GM12878 (cell line): ENCODE measurements at regions not wholly inside any gene's neighbourhood (a gene's known extent, or its start where the extent isn't known, plus 50 kb on each side); places are given as distances from the start of the nearest gene placed in this dataset.

Experiments used
- BHLHE40 ChIP-seq, 2 experiments: fragments of 450-650 bp in 1 of 2; IDR thresholded peaks; 2 replicates each; pipeline ENCODE4 v1.6.1; 2011 to 2017; ENCODE audit warnings: low read depth in 2 of 2, borderline replicate concordance in 1 of 2, improper control_type of control experiment in 1 of 2, low read length in 1 of 2, mild to moderate bottlenecking in 1 of 2
- CHD4 ChIP-seq: fragments of 200-600 bp; sonication (generic); IDR thresholded peaks from 2 replicates; pipeline ENCODE4 v1.6.1; 2016; ENCODE audit warnings: mild to moderate bottlenecking
- EP300 ChIP-seq, 2 experiments: fragments of 150-350 bp in 1 of 2; IDR thresholded peaks; 2 replicates each; pipeline ENCODE4 v1.6.1; 2011 to 2012; ENCODE audit warnings: low read depth in 2 of 2, low read length in 2 of 2, borderline replicate concordance in 1 of 2, improper control_type of control experiment in 1 of 2, inconsistent platforms in 1 of 2; ENCODE audit not compliant: control insufficient read depth in 1 of 2
- EZH2 ChIP-seq: IDR thresholded peaks from 2 replicates; pipeline ENCODE4 v1.6.1; 2012; ENCODE audit warnings: low read depth, mild to moderate bottlenecking, control low read depth, inconsistent platforms, low read length, borderline replicate concordance; ENCODE audit not compliant: control insufficient read depth
- FOS ChIP-seq: IDR thresholded peaks from 3 replicates; pipeline ENCODE4 v1.6.1; 2011; ENCODE audit warnings: borderline replicate concordance; ENCODE audit not compliant: insufficient read length; ENCODE audit errors: extremely low read depth
- HDGF ChIP-seq: fragments of 450-650 bp; IDR thresholded peaks from 2 replicates; pipeline ENCODE4 v1.6.1; 2016; ENCODE audit warnings: antibody characterized with exemption
- POLR2A ChIP-seq: IDR thresholded peaks from 2 replicates; pipeline ENCODE4 v1.6.1; 2011; ENCODE audit warnings: low read depth, mild to moderate bottlenecking, low read length
- RBBP5 ChIP-seq: fragments of 200-600 bp; sonication (generic); conservative IDR thresholded peaks from 2 replicates; pipeline ENCODE4 v1.6.1; 2016
- TF ChIP-seq, protein P1 (sequence below): IDR thresholded peaks from 2 replicates; pipeline ENCODE4 v1.6.1; 2011; ENCODE audit warnings: borderline replicate concordance, low read depth, mild to moderate bottlenecking, moderate library complexity, mixed read lengths, low read length; ENCODE audit not compliant: insufficient read depth; ENCODE audit errors: extremely low read length
- TF ChIP-seq, protein P2 (sequence below): fragments of 450-650 bp; IDR thresholded peaks from 2 replicates; pipeline ENCODE4 v1.6.1; 2016; ENCODE audit warnings: mild to moderate bottlenecking
- TF ChIP-seq, protein P3 (sequence below), 3 experiments: IDR thresholded peaks in 2 of 3; conservative IDR thresholded peaks in 1 of 3; 2 replicates each; pipeline ENCODE4 v1.5.1; 2011; ENCODE audit warnings: low read depth in 3 of 3, low read length in 3 of 3, mild to moderate bottlenecking in 3 of 3, control low read depth in 2 of 3, moderate library complexity in 2 of 3, inconsistent platforms in 1 of 3, mixed read lengths in 1 of 3; ENCODE audit not compliant: control insufficient read depth in 2 of 3, insufficient read depth in 1 of 3; ENCODE audit errors: extremely low read depth in 1 of 3
- TF ChIP-seq, protein P4 (sequence below): fragments of 450-650 bp; IDR thresholded peaks from 2 replicates; pipeline ENCODE4 v1.6.1; 2017; ENCODE audit warnings: antibody characterized with exemption, mild to moderate bottlenecking, moderate library complexity
- TF ChIP-seq, protein P5 (sequence below): fragments of 150-350 bp; IDR thresholded peaks from 2 replicates; pipeline ENCODE4 v1.6.1; 2014; ENCODE audit warnings: mild to moderate bottlenecking, low read depth, low read length

DNA sequence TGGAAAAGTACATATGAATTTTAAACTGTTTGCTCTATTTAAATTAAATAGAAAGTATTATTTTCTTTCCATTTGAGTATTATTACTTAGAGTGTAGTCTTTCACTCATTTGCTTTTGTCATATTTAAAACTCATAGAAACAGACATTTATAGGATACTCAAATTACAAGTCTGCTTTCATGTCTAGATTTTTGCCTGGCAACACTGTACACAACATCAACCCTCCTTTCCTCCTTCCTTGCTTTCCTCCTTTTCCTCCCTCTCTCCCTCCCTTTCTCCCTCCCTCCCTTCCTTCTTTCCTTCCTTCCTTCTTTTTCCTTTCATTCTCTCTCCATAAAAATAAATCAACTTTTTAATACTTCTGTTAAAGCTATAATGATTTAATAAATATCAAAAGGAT lies 2361.2 kb downstream of the ARAP2 start:
- TF ChIP-seq, protein P1, sequence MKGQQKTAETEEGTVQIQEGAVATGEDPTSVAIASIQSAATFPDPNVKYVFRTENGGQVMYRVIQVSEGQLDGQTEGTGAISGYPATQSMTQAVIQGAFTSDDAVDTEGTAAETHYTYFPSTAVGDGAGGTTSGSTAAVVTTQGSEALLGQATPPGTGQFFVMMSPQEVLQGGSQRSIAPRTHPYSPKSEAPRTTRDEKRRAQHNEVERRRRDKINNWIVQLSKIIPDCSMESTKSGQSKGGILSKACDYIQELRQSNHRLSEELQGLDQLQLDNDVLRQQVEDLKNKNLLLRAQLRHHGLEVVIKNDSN, result no peak
- TF ChIP-seq RBBP5 (no peak), FOS (no peak), EZH2 (no peak), EP300 (IDR thresholded peaks at IDR 0.05; ENCODE audit: borderline replicate concordance in 1 of 2, control insufficient read depth in 1 of 2, low read depth in 2 of 2, low read length in 2 of 2) (no peak), HDGF (no peak), BHLHE40 (IDR thresholded peaks at IDR 0.05; ENCODE audit: borderline replicate concordance in 1 of 2, low read depth in 2 of 2, low read length in 1 of 2) (no peak), POLR2A (no peak), CHD4 (no peak)
- TF ChIP-seq, protein P2, sequence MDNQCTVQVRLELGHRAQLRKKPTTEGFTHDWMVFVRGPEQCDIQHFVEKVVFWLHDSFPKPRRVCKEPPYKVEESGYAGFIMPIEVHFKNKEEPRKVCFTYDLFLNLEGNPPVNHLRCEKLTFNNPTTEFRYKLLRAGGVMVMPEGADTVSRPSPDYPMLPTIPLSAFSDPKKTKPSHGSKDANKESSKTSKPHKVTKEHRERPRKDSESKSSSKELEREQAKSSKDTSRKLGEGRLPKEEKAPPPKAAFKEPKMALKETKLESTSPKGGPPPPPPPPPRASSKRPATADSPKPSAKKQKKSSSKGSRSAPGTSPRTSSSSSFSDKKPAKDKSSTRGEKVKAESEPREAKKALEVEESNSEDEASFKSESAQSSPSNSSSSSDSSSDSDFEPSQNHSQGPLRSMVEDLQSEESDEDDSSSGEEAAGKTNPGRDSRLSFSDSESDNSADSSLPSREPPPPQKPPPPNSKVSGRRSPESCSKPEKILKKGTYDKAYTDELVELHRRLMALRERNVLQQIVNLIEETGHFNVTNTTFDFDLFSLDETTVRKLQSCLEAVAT, result no peak
- TF ChIP-seq, protein P3, sequence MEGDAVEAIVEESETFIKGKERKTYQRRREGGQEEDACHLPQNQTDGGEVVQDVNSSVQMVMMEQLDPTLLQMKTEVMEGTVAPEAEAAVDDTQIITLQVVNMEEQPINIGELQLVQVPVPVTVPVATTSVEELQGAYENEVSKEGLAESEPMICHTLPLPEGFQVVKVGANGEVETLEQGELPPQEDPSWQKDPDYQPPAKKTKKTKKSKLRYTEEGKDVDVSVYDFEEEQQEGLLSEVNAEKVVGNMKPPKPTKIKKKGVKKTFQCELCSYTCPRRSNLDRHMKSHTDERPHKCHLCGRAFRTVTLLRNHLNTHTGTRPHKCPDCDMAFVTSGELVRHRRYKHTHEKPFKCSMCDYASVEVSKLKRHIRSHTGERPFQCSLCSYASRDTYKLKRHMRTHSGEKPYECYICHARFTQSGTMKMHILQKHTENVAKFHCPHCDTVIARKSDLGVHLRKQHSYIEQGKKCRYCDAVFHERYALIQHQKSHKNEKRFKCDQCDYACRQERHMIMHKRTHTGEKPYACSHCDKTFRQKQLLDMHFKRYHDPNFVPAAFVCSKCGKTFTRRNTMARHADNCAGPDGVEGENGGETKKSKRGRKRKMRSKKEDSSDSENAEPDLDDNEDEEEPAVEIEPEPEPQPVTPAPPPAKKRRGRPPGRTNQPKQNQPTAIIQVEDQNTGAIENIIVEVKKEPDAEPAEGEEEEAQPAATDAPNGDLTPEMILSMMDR (IDR thresholded peaks at IDR 0.05 in 2 of 3, conservative IDR thresholded peaks at IDR 0.05 in 1 of 3; ENCODE audit: control insufficient read depth in 2 of 3, extremely low read depth in 1 of 3, insufficient read depth in 1 of 3, low read depth in 3 of 3, low read length in 3 of 3), result no peak
- TF ChIP-seq, protein P4, sequence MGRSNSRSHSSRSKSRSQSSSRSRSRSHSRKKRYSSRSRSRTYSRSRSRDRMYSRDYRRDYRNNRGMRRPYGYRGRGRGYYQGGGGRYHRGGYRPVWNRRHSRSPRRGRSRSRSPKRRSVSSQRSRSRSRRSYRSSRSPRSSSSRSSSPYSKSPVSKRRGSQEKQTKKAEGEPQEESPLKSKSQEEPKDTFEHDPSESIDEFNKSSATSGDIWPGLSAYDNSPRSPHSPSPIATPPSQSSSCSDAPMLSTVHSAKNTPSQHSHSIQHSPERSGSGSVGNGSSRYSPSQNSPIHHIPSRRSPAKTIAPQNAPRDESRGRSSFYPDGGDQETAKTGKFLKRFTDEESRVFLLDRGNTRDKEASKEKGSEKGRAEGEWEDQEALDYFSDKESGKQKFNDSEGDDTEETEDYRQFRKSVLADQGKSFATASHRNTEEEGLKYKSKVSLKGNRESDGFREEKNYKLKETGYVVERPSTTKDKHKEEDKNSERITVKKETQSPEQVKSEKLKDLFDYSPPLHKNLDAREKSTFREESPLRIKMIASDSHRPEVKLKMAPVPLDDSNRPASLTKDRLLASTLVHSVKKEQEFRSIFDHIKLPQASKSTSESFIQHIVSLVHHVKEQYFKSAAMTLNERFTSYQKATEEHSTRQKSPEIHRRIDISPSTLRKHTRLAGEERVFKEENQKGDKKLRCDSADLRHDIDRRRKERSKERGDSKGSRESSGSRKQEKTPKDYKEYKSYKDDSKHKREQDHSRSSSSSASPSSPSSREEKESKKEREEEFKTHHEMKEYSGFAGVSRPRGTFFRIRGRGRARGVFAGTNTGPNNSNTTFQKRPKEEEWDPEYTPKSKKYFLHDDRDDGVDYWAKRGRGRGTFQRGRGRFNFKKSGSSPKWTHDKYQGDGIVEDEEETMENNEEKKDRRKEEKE, result no peak
- TF ChIP-seq, protein P5, sequence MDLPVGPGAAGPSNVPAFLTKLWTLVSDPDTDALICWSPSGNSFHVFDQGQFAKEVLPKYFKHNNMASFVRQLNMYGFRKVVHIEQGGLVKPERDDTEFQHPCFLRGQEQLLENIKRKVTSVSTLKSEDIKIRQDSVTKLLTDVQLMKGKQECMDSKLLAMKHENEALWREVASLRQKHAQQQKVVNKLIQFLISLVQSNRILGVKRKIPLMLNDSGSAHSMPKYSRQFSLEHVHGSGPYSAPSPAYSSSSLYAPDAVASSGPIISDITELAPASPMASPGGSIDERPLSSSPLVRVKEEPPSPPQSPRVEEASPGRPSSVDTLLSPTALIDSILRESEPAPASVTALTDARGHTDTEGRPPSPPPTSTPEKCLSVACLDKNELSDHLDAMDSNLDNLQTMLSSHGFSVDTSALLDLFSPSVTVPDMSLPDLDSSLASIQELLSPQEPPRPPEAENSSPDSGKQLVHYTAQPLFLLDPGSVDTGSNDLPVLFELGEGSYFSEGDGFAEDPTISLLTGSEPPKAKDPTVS, result no peak
